Trophoblast cell (in vitro differentiated cells and primary cell): ENCODE measurements at regions not wholly inside any gene's neighbourhood (a gene's known extent, or its start where the extent isn't known, plus 50 kb on each side); places are given as distances from the start of the nearest gene placed in this dataset.

Experiments used
- DNase-seq, 2 donors: peaks; one replicate each; pipeline ENCODE4 v3.0.0-alpha.2; 2016
- H2AFZ ChIP-seq: 2 replicates; pipeline ENCODE4 v1.6.1; 2013; ENCODE audit warnings: low read length, moderate library complexity, mild to moderate bottlenecking; ENCODE audit not compliant: insufficient read depth, poor library complexity
- H2AK5ac ChIP-seq: 2 replicates; pipeline ENCODE4 v1.6.1; 2013; ENCODE audit warnings: mild to moderate bottlenecking, low read length
- H2BK120ac ChIP-seq: 2 replicates; pipeline ENCODE4 v1.6.1; 2013; ENCODE audit warnings: low read length, mild to moderate bottlenecking, moderate library complexity; ENCODE audit not compliant: insufficient read depth, poor library complexity
- H2BK12ac ChIP-seq: 2 replicates; pipeline ENCODE4 v1.6.1; 2013; ENCODE audit warnings: mild to moderate bottlenecking, low read length, moderate library complexity
- H2BK5ac ChIP-seq: 2 replicates; pipeline ENCODE4 v1.6.1; 2013; ENCODE audit warnings: low read length, low read depth, moderate library complexity, mild to moderate bottlenecking; ENCODE audit not compliant: poor library complexity
- H3K14ac ChIP-seq: 2 replicates; pipeline ENCODE4 v1.6.1; 2013; ENCODE audit warnings: mild to moderate bottlenecking, low read length
- H3K18ac ChIP-seq: 2 replicates; pipeline ENCODE4 v1.6.1; 2013; ENCODE audit warnings: mild to moderate bottlenecking, low read length
- H3K23ac ChIP-seq: 2 replicates; pipeline ENCODE4 v1.6.1; 2013; ENCODE audit warnings: low read length
- H3K27ac ChIP-seq: 2 replicates; pipeline ENCODE4 v1.5.1; 2013; ENCODE audit warnings: low read depth, mild to moderate bottlenecking, inconsistent platforms, low read length, moderate library complexity
- H3K27me3 ChIP-seq: 2 replicates; pipeline ENCODE4 v1.6.1; 2013; ENCODE audit warnings: inconsistent platforms, mild to moderate bottlenecking, low read length, moderate library complexity; ENCODE audit not compliant: insufficient read depth
- H3K36me3 ChIP-seq, 2 experiments: 1 replicate in 1 of 2; 2 replicates in 1 of 2; pipeline ENCODE4 v1.6.1; 2013; ENCODE audit warnings: low read length in 2 of 2, mild to moderate bottlenecking in 2 of 2, moderate library complexity in 1 of 2; ENCODE audit not compliant: insufficient read depth in 2 of 2, control insufficient read depth in 1 of 2
- H3K4ac ChIP-seq: 2 replicates; pipeline ENCODE4 v1.6.1; 2013; ENCODE audit warnings: low read depth, mild to moderate bottlenecking, low read length, moderate library complexity
- H3K4me1 ChIP-seq, 2 experiments: 1 replicate in 1 of 2; 2 replicates in 1 of 2; pipeline ENCODE4 v1.6.1; 2013; ENCODE audit warnings: low read length in 2 of 2, mild to moderate bottlenecking in 2 of 2, moderate library complexity in 1 of 2; ENCODE audit not compliant: insufficient read depth in 2 of 2, control insufficient read depth in 1 of 2
- H3K4me2 ChIP-seq: 2 replicates; pipeline ENCODE4 v1.6.1; 2013; ENCODE audit warnings: inconsistent platforms, mild to moderate bottlenecking, low read length, moderate library complexity
- H3K4me3 ChIP-seq: 2 replicates; pipeline ENCODE4 v1.5.1; 2013; ENCODE audit warnings: mild to moderate bottlenecking, low read depth, low read length, inconsistent platforms
- H3K79me1 ChIP-seq: one replicate; pipeline ENCODE4 v1.6.1; 2013; ENCODE audit warnings: low read length
- H3K79me2 ChIP-seq: 2 replicates; pipeline ENCODE4 v1.6.1; 2013; ENCODE audit warnings: low read length, mild to moderate bottlenecking; ENCODE audit not compliant: control insufficient read depth, insufficient read depth, poor library complexity
- H3K9ac ChIP-seq: 2 replicates; pipeline ENCODE4 v1.6.1; 2013; ENCODE audit warnings: mild to moderate bottlenecking, low read length
- H3K9me3 ChIP-seq: 2 replicates; pipeline ENCODE4 v1.6.1; 2013; ENCODE audit warnings: low read depth, mild to moderate bottlenecking, control low read depth, inconsistent platforms, low read length; ENCODE audit not compliant: insufficient read depth
- H4K12ac ChIP-seq: 2 replicates; pipeline ENCODE4 v1.6.1; 2013; ENCODE audit warnings: low read depth, mild to moderate bottlenecking, low read length, moderate library complexity
- H4K8ac ChIP-seq: 2 replicates; pipeline ENCODE4 v1.6.1; 2013; ENCODE audit warnings: low read depth, mild to moderate bottlenecking, low read length, moderate library complexity
- H4K91ac ChIP-seq: one replicate; pipeline ENCODE4 v1.6.1; 2013; ENCODE audit warnings: low read depth, mild to moderate bottlenecking, low read length, moderate library complexity
- WGBS: extraction: QIAGEN DNeasy Blood & Tissue Kit; methylation state at CpG from one replicate; pipeline ENCODE4 v1.1.7; 2013; ENCODE audit warnings: missing lambda C conversion rate; ENCODE audit not compliant: insufficient read length, insufficient coverage; ENCODE audit errors: extremely low coverage; 5-methylcytosine and 5-hydroxymethylcytosine counted together

GRCh38 chr4:32102896-32103295 lies 1382.7 kb downstream of the PCDH7 start:
- no peaks in the 10 kb centered on the region for H3K79me1 ChIP-seq
- no peak overlapping the region for H4K91ac ChIP-seq
- DNase-seq, result no peak
- H2BK120ac ChIP-seq, result no peak overlapping the region
- no peak overlapping the region for H3K9ac ChIP-seq
- H3K27me3 ChIP-seq, result no peaks in the 10 kb centered on the region
- H3K14ac ChIP-seq, result no peak overlapping the region
- H3K79me2 ChIP-seq, result no peaks in the 10 kb centered on the region
- H3K36me3 ChIP-seq, result no peaks in the 10 kb centered on the region
- no CpG with 5 or more reads among the region's 1 CpG for WGBS
- H4K8ac ChIP-seq, result no peak overlapping the region
- H3K4ac ChIP-seq, result no peak overlapping the region
- no peaks in the 10 kb centered on the region for H3K4me1 ChIP-seq
- H2AK5ac ChIP-seq, result no peak overlapping the region
- H3K4me3 ChIP-seq, result no peak overlapping the region
- no peak overlapping the region for H3K18ac ChIP-seq
- H4K12ac ChIP-seq, result no peak overlapping the region
- no peak overlapping the region for H2BK12ac ChIP-seq
- no peaks in the 10 kb centered on the region for H3K9me3 ChIP-seq
- H2AFZ ChIP-seq, result no peak overlapping the region
- H3K27ac ChIP-seq, result no peak overlapping the region
- H3K23ac ChIP-seq, result no peak overlapping the region
- no peak overlapping the region for H3K4me2 ChIP-seq
- no peak overlapping the region for H2BK5ac ChIP-seq

- no peak overlapping the region for H3K4me3 ChIP-seq
- no peak overlapping the region for H3K4ac ChIP-seq
- H2BK12ac ChIP-seq, result no peak overlapping the region
- H2BK120ac ChIP-seq, result no peak overlapping the region
- H4K8ac ChIP-seq, result no peak overlapping the region
- no peaks in the 10 kb centered on the region for H3K79me1 ChIP-seq
- H4K12ac ChIP-seq, result no peak overlapping the region
- H3K79me2 ChIP-seq, result no peaks in the 10 kb centered on the region
- H3K14ac ChIP-seq, result no peak overlapping the region
- H4K91ac ChIP-seq, result no peak overlapping the region
- H2BK5ac ChIP-seq, result no peak overlapping the region
- no peak overlapping the region for H2AK5ac ChIP-seq
- no peak overlapping the region for H2AFZ ChIP-seq
- H3K27me3 ChIP-seq, result no peaks in the 10 kb centered on the region
- no peaks in the 10 kb centered on the region for H3K9me3 ChIP-seq
- peak; percentile 66 to 86 for DNase-seq
- no peak overlapping the region for H3K23ac ChIP-seq
- no peak overlapping the region for H3K4me2 ChIP-seq
- H3K36me3 ChIP-seq, result no peaks in the 10 kb centered on the region
- H3K9ac ChIP-seq, result no peak overlapping the region
- H3K27ac ChIP-seq, result no peak overlapping the region
- WGBS, result no CpG with 5 or more reads among the region's 3 CpGs
- no peak overlapping the region for H3K18ac ChIP-seq
- H3K4me1 ChIP-seq, result no peaks in the 10 kb centered on the region
Measured at GRCh38 chr4:32106767-32107166, 1386.6 kb downstream of the PCDH7 start.

GRCh38 chr4:32112891-32113290 lies 1392.7 kb downstream of the PCDH7 start:
- H3K79me2 ChIP-seq, result no peaks in the 10 kb centered on the region
- H3K4me3 ChIP-seq, result no peak overlapping the region
- no peaks in the 10 kb centered on the region for H3K4me1 ChIP-seq
- H3K4ac ChIP-seq, result no peak overlapping the region
- no peak overlapping the region for H2BK12ac ChIP-seq
- H3K36me3 ChIP-seq, result no peaks in the 10 kb centered on the region
- H3K27me3 ChIP-seq, result no peaks in the 10 kb centered on the region
- no peak overlapping the region for H3K23ac ChIP-seq
- no peak overlapping the region for H2AFZ ChIP-seq
- H4K91ac ChIP-seq, result no peak overlapping the region
- H3K14ac ChIP-seq, result no peak overlapping the region
- H3K18ac ChIP-seq, result no peak overlapping the region
- H3K9me3 ChIP-seq, result no peaks in the 10 kb centered on the region
- H4K12ac ChIP-seq, result no peak overlapping the region
- no peak overlapping the region for H3K4me2 ChIP-seq
- no peak overlapping the region for H3K9ac ChIP-seq
- DNase-seq, result peak; percentile 32 to 67
- H3K27ac ChIP-seq, result no peak overlapping the region
- no peak overlapping the region for H2BK120ac ChIP-seq
- H2AK5ac ChIP-seq, result no peak overlapping the region
- no peak overlapping the region for H4K8ac ChIP-seq
- no peaks in the 10 kb centered on the region for H3K79me1 ChIP-seq
- H2BK5ac ChIP-seq, result no peak overlapping the region

- H3K27ac ChIP-seq, result no peak overlapping the region
- H4K12ac ChIP-seq, result no peak overlapping the region
- H3K79me1 ChIP-seq, result no peaks in the 10 kb centered on the region
- no peak overlapping the region for H3K4me3 ChIP-seq
- DNase-seq, result no peak
- H2BK120ac ChIP-seq, result no peak overlapping the region
- H3K9me3 ChIP-seq, result no peaks in the 10 kb centered on the region
- H3K4me1 ChIP-seq, result no peaks in the 10 kb centered on the region
- H3K18ac ChIP-seq, result no peak overlapping the region
- no peak overlapping the region for H3K14ac ChIP-seq
- H4K8ac ChIP-seq, result no peak overlapping the region
- H3K36me3 ChIP-seq, result no peaks in the 10 kb centered on the region
- H3K4ac ChIP-seq, result no peak overlapping the region
- no peaks in the 10 kb centered on the region for H3K79me2 ChIP-seq
- H2AK5ac ChIP-seq, result no peak overlapping the region
- no peak overlapping the region for H4K91ac ChIP-seq
- H3K23ac ChIP-seq, result no peak overlapping the region
- H2BK5ac ChIP-seq, result no peak overlapping the region
- no peak overlapping the region for H2AFZ ChIP-seq
- H3K27me3 ChIP-seq, result no peaks in the 10 kb centered on the region
- no peak overlapping the region for H2BK12ac ChIP-seq
- H3K9ac ChIP-seq, result no peak overlapping the region
- no CpG with 5 or more reads among the region's 3 CpGs for WGBS
- no peak overlapping the region for H3K4me2 ChIP-seq
Measured at GRCh38 chr4:32117693-32118092, 1397.5 kb downstream of the PCDH7 start.
